GM19351 (cell line): ENCODE measurements at regions not wholly inside any gene's neighbourhood (a gene's known extent, or its start where the extent isn't known, plus 50 kb on each side); places are given as distances from the start of the nearest gene placed in this dataset.
A peak's percentile ranks its signal among the peaks of the same experiment; 100 is the strongest.
"Not testable (repeated sequence)": the region's sequence is repeated elsewhere in the genome, so short reads cannot be mapped to it uniquely, and the experiment has no call there.

ENCODE experiments used
- ATAC-seq: cut with Tn5 transposase; IDR thresholded peaks from one replicate; pipeline ENCODE4 v1.9.1; 2021; ENCODE audit warnings: mild to moderate bottlenecking, moderate library complexity; ENCODE audit not compliant: unreplicated experiment

DNA sequence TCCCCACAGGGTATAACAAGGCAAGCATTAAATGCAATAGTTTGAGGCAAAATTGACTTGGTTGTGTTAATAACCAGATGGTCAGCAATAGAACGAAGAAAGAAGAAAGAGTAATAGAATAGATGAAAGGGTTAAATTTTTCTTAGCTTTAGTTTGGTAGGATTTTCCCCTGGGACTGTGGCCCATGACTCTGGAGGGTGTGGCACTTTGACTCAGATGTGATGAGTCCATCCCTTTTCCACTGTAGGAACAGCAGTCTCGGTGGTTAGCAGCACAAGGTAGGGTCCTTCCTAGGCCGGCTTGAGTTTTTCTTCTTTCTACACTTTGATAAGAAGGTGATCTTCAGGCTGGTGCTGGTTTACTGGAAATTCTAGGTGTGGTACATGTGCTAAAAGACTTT lies 321.0 kb downstream of the CGGBP1 start:
- ATAC-seq, result not testable (repeated sequence)

DNA sequence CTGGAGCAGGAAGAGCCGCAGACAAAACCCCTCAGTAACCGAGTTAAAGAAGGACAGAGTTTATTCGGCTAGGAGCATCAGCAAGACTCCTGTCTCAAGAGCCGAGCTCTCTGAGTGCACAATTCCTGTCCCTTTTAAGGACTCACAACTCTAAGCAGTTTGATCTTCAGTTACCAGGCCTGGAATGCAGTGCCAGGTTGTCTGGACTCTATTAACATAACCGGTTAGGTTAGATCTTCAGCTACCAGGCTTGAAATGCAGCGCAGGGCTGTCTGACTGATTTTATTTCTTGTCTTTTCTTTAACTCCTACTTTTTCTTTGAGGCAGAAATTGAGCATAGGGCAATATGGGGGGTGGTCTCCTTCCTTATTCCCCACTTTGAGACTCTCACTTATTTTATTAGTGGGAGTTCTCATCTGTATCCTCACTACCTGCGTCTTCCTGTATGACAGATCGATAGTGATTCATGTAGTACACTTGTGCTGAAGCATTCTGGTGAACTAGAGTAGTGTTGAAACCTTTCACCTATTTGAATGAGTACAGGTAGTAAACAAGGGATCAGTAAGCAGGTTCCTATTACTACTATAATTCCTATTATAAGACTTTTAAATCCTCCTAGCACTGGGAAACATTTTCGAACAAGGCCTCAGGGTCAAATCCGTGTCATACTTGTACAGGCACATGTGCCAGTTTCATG lies 325.0 kb downstream of the CGGBP1 start:
- no peak for ATAC-seq

DNA sequence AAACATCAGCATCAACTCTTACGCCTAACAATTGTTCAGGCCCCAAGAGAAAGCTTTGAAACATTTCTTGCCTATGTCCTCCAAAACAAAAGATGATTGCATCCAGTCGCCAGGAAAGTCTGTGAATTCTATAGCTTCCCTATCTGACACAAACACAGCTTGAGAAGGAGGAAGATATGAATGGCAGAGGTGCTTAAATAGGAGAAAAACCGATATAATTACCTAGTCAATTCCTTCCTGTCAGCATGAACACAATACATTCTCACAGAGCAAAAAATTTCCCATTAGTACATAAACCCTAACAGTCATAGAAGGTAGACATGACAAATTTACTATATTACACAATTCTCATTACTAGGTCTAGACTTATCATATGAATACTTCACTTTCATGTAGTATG lies 326.5 kb downstream of the CGGBP1 start:
- ATAC-seq, result no peak

DNA sequence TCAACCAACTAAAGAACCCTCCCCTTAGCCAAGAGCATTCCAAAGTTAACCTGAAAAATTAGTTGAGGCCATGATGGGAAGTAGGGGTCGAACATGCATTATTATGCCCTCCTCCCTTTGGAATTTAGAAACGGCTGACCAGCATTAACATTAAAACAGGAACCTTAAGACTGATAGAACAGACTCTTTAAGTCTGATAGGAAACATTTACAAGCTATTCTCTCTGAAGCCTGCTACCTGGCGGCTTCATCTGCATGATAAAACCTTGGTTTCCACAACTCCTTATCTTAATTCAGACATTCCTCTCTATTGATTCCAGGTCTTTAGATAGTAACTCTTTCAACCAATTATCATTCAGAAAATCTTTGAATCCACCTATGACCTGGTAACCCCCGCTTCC lies 331.0 kb downstream of the CGGBP1 start:
- ATAC-seq, result no peak

DNA sequence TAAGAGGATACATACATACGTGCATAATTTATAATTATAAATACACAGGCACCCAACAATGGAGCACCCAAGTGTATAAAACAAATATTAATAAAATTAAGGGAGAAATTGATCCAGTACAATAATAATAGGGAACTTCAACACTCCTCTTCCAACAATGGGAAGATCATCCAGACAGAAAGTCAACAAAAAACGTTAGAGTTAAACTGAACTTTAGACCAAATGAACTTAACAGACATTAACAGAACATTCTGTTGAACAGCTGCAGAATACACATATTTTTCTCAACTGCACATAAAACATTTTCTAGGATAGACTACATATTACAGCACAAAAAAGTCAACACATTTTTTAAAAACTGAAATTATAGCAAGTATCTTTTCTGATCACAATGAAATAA lies 339.7 kb downstream of the CGGBP1 start:
- no peak for ATAC-seq

DNA sequence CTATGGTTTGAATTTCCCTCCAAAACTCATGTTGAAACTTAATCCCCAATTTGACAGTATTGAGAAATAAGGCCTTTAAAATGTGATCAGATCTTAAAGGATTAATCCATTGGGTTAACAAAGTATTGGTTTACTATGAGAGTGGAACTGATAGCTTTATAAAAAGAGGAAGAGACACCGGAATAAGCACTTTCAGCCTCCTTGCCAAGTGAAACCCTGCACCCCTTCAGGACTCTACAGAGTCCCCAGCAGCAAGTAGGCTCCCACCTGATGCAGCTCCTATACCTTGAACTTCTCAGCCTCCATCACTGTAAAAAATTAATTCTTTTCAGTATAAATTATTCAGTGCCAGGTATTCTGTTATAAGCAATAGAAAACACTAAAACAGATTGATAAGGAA lies 348.3 kb downstream of the CGGBP1 start:
- no peak for ATAC-seq

DNA sequence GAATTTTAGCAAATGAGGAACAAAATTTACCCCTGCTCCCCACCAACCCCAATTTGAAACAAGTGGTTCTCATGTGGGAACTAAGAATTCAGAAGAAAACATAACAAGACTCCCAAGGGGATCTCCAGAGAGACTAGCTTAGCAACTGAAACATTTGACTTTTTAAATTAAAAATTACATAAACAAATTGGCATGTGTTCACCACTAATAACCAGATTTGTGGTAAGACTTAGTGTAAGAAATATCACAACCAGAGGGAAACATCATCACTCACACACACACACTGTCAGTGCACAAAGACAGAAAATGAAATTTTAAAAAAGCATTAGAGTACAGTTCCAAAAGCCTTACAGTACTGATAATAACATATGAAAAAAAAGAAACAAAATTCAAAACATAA lies 348.8 kb downstream of the CGGBP1 start:
- no peak for ATAC-seq

DNA sequence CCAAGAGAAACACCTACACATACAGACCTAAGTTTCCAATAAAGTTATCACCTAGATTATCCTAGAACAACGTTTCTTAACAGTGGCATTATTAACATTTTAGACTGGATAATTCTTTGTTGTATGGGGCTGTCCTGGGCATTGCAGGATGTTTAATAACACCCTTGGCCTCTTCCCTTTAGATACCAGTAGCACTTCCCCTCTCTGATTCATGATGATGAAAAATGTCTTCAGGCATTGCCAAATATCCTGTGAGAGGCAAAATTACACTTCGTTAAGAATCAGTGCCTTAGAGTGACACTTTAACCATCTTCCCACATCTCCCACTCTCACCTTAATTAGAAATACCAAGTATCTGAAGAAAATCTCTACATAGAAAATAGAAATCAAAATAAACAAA lies 352.6 kb downstream of the CGGBP1 start:
- ATAC-seq, result no peak

DNA sequence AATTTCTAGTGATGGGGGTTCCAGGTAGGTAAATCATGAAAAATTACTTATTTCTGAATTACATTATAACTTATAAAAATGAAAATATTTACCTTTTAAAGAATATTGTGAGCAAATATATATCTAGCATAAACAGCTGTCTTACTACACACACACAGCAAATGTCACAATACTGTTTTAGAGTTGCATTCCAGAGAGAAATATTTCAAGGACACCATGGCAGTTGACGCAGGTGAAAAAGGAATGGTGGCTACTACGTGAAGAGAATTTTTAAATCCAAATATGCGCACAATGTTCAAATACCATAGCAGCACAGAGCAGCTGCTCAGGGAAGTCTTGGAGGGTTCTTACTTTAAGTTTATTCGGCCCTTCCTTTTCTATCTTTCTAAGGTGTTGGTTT lies 356.2 kb downstream of the CGGBP1 start:
- no peak for ATAC-seq

DNA sequence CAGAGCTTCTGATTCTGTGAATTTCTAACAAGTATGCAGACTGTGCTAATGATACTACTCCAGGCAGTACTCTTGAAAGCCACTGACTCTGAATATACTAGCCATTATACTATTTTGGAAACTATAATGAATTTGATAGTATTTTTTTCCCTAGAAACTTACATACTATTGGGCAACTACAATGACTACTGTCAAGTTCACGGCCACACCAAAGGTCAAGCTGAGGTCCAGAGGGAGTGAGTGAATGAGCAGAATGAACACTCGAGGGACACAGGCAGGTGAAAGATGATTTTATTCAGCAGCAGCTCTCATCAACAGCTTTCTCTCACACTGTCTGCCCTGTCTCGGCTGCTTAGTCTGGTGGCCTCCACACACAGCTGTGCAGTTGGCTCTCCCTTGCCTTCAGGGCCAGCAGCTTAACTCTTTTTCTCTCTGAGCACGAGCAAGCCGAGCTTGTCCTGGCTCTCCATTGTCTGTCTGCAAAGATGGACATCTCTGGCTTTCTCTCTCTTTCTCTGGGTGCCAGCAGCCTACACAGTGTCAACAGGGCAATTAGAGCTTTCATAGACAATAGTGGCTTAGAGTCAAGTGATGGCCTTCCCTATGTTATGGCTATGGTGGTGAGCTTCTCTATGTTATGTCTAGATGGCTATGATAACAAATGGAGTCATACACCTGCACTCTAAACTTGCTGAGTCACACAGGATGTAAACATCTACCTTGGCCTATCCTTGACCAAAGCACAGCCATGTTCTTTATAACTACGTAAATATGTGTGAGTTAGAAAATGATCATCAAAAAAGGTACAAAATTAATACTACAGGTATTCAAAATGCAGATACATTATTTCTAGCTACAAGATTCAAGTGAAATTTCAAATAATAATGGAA lies 362.4 kb downstream of the CGGBP1 start:
- ATAC-seq, result no peak

DNA sequence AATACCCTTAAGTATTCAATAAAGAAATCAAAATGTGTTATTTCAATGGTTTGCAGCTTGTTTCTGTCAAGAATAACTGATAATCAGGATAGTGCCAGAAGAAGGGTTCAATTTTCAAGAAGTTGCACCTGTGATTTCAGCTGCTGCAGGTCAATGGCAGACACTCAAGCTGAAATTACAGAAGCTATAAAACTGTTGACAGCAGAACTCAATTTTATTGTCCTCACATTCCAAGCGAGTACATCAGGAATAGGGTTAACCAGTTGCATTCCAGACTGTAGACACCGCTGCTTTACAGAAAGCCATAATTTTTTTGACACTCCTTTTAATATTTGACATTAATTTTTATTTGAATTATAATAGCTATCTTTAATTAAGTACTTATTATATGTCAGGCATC lies 364.1 kb downstream of the CGGBP1 start:
- no peak for ATAC-seq

DNA sequence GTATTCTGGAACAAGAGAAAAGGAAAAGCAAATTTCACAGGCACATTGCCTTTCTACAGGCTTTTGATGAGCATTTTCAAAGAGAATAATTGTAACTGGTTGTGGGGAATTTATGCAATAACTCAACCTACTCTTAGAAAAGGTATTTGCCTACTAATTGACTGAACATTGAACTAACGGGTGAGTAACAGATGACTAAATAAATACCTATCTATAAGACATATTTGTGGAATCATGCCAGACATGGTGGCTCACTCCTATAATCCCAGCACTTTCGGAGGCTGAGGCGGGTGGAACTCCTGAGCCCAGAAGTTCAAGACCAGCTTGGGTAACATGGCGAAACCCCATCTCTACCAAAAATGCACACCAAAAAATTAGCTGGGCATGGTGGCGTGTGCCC lies 367.7 kb downstream of the CGGBP1 start:
- ATAC-seq, result no peak

DNA sequence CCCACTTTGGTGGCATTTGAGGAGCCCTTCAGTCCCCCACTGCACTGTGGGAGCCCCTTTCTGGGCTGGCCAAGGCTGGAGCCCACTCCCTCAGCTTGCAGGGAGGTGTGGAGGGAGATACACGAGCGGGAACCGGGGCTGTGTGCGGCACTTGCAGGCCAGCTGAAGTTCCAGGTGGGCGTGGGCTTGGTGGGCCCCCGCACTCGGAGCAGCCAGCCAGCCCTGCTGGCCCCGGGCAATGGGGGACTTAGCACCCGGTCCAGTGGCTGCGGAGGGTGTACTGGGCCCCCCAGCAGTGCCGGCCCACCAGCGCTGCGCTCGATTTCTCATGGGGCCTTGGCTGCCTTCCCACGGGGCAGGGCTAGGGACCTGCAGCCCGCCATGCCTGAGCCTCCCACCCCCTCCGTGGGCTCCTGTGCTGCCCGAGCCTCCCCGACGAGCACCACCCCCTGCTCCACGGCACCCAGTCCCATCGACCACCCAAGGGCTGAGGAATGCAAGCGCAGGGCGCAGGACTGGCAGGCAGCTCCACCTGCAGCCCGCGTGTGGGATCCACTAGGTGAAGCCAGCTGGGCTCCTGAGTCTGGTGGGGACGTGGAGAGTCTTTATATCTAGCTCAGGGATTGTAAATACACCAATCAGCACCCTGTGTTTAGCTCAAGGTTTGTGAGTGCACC lies 379.7 kb downstream of the CGGBP1 start:
- not testable (repeated sequence) for ATAC-seq

DNA sequence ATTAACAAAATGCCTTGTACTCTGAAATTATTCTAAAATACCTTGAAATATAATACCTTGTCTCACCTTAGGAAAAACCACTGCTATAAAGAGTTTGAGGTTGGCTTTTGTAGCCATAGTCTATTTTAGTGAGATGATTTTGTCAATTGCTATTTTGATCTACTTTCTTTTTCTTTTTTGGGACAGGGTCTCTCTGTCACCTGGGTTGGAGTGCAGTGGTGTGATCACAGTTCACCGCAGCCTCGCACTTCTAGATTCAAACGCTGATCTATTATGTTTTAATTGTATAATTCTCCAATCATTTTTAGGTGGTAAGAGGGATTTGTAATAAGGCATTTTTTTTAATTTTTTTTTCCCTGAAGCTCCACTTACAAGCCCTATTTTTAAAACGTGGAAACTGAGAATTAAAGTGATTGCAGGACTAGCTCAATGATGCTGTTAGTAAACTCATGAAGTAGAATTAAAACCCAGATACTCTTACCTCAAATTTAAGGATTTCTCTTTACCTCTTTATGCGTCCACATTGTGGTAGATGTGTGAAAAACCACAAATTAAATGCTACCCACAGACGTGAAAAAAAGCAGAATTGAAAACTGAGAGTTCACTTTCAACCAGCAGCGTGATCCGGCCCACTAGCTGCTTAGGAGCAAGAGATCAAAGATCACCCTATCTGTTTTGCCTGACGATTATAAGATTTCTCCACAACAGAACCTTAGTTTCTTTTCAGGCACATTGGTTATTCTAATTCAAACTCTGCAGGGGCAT lies 384.2 kb downstream of the CGGBP1 start:
- ATAC-seq, result peak; percentile 99

DNA sequence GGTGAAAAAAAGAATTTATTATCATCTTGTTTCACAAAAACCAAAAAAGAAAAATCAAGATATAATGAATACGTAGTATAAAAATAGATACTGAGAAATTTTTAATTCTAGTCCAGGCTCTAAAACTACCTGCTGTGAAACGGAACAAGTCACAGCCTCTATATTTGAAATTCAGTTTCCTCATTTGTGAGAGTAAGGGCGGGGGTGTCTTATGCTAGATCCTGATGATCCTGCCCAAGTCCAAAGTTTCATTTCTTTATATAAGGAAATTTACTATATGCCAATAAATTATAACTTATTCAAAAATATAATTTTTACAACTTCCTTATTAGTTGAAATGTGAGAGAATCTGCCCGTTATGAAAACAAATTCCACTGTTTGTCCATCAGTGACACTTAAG lies 385.7 kb downstream of the CGGBP1 start:
- no peak for ATAC-seq

DNA sequence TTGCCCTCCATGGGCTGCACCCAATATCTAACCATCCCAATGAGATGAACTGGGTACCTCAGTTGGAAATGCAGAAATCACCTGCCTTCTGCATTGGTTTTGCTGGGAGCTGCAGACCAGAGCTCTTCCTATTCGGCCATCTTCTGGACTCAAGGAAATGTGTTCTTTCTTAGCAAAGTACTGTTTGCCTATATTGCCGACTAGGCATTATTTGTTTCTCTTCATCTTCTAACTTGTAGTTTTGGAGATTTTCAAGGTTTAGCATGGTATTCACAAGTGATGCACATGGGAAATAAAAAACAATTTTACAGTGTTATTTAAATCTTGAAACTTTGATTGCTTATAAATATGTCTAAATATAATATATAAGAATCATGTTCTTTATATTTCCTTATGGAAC lies 377.8 kb upstream of the POU1F1 start:
- no peak for ATAC-seq

DNA sequence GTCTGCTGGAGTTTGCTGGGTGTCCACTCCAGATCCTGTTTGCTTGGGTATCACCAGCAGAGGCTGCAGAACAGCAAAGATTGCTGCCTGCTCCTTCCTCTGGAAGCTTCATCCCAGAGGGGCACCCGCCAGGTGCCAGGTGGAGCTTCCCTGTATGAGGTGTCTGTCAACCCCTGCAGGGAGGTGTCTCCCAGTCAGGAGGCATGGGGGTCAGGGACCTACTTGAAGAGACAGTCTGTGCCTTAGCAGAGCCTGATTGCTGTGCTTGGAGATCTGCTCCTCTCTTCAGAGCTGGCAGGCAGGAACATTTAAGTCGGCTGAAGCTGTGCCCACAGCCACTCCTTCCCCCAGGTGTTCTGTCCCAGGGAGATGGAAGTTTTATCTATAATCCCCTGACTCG lies 376.8 kb upstream of the POU1F1 start:
- not testable (repeated sequence) for ATAC-seq

DNA sequence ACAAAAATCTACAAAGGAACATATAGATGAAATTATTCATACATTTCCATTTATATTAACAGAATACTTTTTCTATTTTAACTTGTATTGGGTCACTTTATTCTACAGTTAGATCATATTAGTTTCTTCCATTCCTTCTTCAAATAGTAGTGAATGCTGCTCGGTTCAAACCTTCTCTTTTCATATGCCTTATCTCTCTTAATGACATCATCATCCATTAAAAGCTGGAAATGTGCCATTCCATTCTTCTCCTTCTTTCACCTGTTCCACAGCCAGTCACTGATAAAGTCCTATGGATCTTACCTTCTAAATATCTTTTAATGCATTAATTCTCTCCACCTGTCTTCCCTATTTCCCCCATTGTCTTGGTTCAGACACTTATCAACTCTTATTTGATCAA lies 358.0 kb upstream of the POU1F1 start:
- ATAC-seq, result no peak

DNA sequence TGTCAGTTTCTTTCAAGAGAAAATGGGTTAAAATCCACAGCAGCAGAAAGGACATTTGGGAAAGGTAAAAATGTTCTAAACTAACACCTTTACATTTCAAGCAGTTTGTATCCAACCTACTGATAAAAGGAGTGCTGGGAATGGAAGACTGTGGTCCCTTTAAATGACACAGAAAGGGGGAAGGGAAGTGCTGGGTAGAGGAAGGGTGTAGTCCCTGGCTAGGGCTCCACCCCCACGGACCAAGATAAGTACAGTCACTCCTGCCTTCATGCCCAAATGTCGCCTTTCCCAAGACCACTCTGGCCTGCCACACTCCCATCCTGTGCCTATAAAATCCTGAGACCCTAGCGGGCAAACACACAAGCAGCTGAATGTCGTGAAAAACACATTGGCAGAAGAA lies 350.9 kb upstream of the POU1F1 start:
- no peak for ATAC-seq

DNA sequence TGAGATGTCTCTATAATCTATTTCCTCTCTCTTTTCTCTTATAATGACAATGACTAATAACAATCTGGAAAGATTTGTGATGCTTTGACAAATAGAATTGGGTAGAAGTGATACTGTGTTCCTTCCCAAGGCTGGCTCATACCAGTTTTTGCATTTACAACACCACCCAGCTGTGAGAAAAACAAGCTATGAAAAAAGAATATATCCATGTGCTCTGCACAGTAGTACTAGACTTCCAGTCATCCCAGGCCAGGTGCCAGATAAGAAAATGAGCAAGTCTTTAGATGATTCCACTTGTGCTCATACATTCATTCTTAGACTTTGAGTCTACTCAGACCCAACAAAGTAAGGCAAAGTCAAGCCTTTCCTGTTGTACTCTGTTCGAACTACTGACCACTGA lies 350.2 kb upstream of the POU1F1 start:
- no peak for ATAC-seq

DNA sequence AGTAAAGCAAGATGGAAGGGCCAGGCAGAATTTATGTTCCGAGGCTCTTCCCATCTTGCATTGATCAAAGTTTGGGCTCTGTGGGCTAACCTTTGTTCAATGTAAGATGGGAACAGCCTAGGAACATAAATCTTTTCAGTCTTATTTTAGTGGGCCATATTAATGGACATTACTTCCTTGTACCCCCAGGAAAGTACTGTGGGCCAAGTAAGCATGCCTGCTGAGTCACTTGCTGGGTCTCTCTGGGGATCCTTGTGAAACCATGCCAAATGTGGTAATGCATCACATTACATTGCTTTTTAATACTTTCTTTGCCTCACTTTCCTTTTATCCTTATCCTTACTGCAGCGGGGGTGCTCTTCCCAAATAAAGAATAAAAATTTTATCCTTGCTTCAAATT lies 349.5 kb upstream of the POU1F1 start:
- no peak for ATAC-seq
